Nephron (organoid): ENCODE measurements at regions not wholly inside any gene's neighbourhood (a gene's known extent, or its start where the extent isn't known, plus 50 kb on each side); places are given as distances from the start of the nearest gene placed in this dataset.

ENCODE experiments used
- H3K27ac Mint-ChIP-seq, 3 experiments: 2 replicates each; pipeline ENCODE4 v1.8.0; 2020; ENCODE audit warnings: mixed read lengths in 3 of 3, mild to moderate bottlenecking in 2 of 3, moderate library complexity in 1 of 3
- H3K27me3 Mint-ChIP-seq: 2 replicates; pipeline ENCODE4 v1.8.0; 2021; ENCODE audit warnings: low read depth, mild to moderate bottlenecking, moderate library complexity, mixed read lengths
- H3K36me3 Mint-ChIP-seq: 2 replicates; pipeline ENCODE4 v1.8.0; 2020; ENCODE audit warnings: low read depth, mixed read lengths
- H3K4me1 Mint-ChIP-seq: 2 replicates; pipeline ENCODE4 v1.8.0; 2020; ENCODE audit warnings: mixed read lengths
- H3K4me3 Mint-ChIP-seq, 3 experiments: 2 replicates each; pipeline ENCODE4 v1.8.0; 2020; ENCODE audit warnings: mild to moderate bottlenecking in 3 of 3, mixed read lengths in 3 of 3, moderate library complexity in 2 of 3
- H3K9me3 Mint-ChIP-seq: 2 replicates; pipeline ENCODE4 v1.8.0; 2020; ENCODE audit warnings: mixed read lengths
- CTCF ChIP-seq, 3 experiments: fragments of 200-600 bp; sonication (generic); IDR thresholded peaks; one replicate each; pipeline ENCODE4 v1.5.0; 2021; ENCODE audit warnings: antibody characterized with exemption in 3 of 3; ENCODE audit not compliant: unreplicated experiment in 3 of 3

- no peak for TF ChIP-seq CTCF (IDR thresholded peaks at IDR 0.05; ENCODE audit: unreplicated experiment in 3 of 3)
- H3K4me1 Mint-ChIP-seq, result peaks cover 24% of the 10 kb centered on the region
- peaks cover 23% of the 10 kb centered on the region for H3K27me3 Mint-ChIP-seq
- H3K27ac Mint-ChIP-seq, result no peak overlapping the region
- H3K36me3 Mint-ChIP-seq, result no peaks in the 10 kb centered on the region
- no peak overlapping the region for H3K4me3 Mint-ChIP-seq
- H3K9me3 Mint-ChIP-seq, result no peaks in the 10 kb centered on the region
These were observed 328.0 kb downstream of the UQCRFS1 start for GRCh38 chr19:28884786-28885476.

DNA sequence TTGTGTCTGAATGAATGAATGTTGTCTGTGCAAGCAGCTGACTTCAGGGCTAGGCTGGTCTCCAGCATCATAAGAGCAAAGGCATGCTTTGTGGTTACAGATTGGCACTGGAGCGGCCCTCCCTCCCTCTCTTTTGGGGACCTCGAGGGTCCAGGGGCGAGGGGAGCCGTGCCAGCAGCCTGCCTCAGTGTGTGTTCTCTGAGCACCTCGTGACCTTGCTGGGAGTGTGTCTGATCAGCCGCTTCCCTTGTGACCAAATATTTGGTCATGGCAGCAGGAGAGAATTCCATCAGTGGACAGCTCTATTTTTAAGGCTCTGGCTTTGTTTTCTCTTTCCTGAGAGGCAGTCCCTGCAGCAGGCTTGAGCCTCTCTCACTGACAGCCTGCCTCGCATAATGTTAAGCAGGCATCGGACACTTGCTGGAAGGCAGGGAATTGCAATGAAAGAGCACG, 329.7 kb downstream of the UQCRFS1 start:
- H3K36me3 Mint-ChIP-seq, result no peaks in the 10 kb centered on the region
- H3K27ac Mint-ChIP-seq, result peak overlapping the region; percentile 16 to 79 (median 68)
- no peak for TF ChIP-seq CTCF (IDR thresholded peaks at IDR 0.05; ENCODE audit: unreplicated experiment in 3 of 3)
- no peak overlapping the region for H3K4me3 Mint-ChIP-seq
- peaks cover 30% of the 10 kb centered on the region for H3K4me1 Mint-ChIP-seq
- no peaks in the 10 kb centered on the region for H3K9me3 Mint-ChIP-seq
- peaks cover 26% of the 10 kb centered on the region for H3K27me3 Mint-ChIP-seq

DNA sequence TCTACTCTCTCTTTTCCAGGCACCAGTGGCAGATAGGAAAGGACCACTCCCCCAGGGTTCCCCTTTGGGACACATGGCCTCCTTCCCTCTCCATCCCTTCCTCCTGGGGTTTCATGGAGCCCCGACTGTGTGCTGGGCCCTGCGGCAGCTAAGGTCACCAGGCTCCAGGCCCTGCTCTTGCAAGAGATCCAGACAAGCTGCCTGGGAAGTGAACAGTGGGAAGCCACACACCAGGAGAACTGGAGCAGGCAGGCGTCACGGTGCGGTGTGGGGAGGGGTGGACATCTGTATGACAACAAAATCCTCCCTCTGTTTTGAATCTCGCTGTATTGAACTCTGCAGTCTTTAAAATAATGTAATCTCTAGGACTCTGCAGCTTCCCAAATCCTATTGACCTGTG, 330.1 kb downstream of the UQCRFS1 start:
- Mint-ChIP-seq H3K9me3 (no peaks in the 10 kb centered on the region), H3K36me3 (no peaks in the 10 kb centered on the region), H3K4me1 (peaks cover 30% of the 10 kb centered on the region), H3K4me3 (no peak overlapping the region), H3K27me3 (peaks cover 29% of the 10 kb centered on the region), H3K27ac (peak overlapping the region in 2 of 3 experiments; percentile 68 to 79)
- no peak for TF ChIP-seq CTCF (IDR thresholded peaks at IDR 0.05; ENCODE audit: unreplicated experiment in 3 of 3)

GRCh38 chr19:28881616-28882015, 331.3 kb downstream of the UQCRFS1 start:
- Mint-ChIP-seq H3K9me3 (no peaks in the 10 kb centered on the region), H3K36me3 (no peaks in the 10 kb centered on the region), H3K27me3 (peaks cover 33% of the 10 kb centered on the region), H3K4me3 (no peak overlapping the region), H3K4me1 (peaks cover 30% of the 10 kb centered on the region), H3K27ac (peak overlapping the region; percentile 16 to 62 (median 16))
- no peak for TF ChIP-seq CTCF (IDR thresholded peaks at IDR 0.05; ENCODE audit: unreplicated experiment in 3 of 3)

DNA sequence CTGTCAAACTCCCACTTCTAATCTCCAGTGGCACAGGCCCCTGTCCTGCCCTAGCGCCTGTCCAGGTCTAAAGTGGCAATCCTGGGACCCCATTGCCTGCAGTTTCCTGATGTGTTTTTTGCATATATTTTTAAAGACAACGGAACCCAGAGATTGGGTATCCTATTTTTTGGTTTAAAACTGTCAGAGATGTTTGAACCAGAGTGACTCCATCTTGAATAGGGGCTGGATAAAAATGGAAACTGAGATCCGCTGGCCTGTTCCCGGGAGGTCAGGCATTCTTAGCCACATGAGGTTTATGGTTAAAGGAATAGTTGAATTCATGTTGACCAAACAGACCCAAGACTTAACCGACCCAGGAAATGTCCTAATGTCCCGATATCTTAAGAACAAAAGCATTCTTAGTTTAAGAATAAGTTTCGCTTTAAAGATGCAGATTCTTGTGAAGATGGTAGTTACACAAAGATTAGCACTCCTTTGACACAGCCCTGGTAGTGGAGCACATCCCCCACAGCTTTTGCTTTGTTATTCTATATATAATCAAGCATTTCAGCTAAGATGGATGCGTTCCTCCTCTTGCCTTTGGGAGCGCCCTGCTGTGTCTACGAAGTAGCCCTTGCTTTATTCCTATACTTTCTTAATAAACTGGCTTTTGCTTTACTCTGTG, 332.1 kb downstream of the UQCRFS1 start:
- Mint-ChIP-seq H3K4me1 (peaks cover 30% of the 10 kb centered on the region), H3K36me3 (no peaks in the 10 kb centered on the region), H3K27ac (peak overlapping the region; percentile 16 to 62 (median 16)), H3K9me3 (no peaks in the 10 kb centered on the region), H3K4me3 (no peak overlapping the region), H3K27me3 (peaks cover 30% of the 10 kb centered on the region)
- no peak for TF ChIP-seq CTCF (IDR thresholded peaks at IDR 0.05; ENCODE audit: unreplicated experiment in 3 of 3)
